ENCODE measurements at regions not wholly inside any gene's neighbourhood (a gene's known extent, or its start where the extent isn't known, plus 50 kb on each side); places are given as distances from the start of the nearest gene placed in this dataset.
A peak's percentile ranks its signal among the peaks of the same experiment; 100 is the strongest.

DNA sequence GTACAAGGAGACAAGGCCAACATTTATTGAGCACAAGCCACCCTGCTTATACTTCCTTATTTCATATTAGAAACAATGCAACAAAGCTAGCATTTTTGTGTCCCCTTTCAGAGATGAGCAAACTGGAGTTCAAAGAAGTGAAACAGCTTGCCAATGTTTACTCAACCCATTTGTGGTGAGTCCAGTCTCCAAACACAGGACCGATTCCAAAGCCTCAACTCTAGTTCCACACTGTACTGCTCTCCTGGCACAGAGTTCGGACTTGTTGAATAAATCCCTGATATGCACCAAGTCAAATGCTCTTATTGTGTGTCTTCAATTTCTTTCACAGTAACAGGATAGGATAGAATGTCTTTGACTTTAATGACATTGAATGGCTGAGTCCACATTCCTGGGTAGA, 604.8 kb upstream of the BRINP1 start:
- DNase-seq = no peak

- DNase-seq = peak; percentile 50
These were observed 599.8 kb upstream of the BRINP1 start for GRCh38 chr9:119968836-119969707.

DNA sequence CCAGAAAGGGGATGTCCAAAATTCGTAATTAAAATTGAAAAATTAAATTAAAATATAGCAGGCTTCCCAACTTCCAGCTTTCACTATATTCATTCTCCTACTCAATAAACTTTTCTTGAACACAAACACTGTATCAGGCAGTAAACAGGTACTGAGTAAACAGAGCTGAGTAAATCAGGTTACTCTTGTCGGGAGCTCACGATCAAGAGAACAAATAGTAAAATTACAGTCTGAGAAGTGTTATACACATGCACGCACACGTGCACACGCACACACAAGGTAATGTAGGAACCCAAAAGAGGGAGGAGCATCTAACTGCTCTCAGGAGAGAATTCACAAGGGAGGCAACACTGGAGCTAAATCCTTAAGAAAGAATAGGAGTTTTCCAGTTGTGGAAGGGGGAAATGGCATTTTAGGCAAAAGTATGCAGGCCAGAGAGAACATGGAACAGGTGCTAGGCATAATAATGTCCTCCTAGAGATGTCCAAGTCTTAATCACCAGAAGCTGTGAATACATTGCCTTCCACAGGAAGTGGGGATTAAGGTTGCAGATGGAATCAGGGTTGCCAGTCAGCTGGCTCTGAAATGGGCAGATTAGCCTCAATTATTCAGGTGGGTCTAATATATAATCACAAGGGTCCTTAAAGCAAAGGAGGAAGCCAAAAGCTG, 598.8 kb upstream of the BRINP1 start:
- no peak for DNase-seq

DNA sequence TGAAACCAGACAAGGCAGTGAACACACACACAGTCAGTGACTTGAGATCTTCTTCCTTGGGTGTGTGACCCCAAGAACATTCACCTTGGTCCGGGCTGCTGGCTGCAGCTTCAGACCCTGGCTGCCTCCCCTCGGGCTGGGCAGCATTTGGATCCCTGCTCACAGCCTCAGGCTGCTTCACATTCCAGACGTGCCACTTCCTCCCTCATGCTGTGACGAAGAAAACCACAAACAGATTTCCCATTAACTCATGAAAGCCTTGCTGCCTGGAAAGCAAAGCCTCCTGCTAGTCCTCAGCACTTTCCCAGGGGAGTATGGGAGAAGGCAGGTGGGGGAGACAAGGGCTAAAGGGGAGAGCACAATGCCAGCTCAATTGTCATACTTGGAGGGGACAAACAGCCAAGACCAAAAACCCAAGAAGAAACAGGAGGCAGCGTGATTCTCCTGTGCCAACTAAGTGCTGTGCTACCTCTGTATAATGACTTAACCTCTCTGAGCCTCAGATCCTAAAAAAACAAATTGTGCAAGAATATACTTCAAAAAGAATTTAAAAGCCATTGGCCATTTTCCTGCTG, 594.6 kb upstream of the BRINP1 start:
- DNase-seq = no peak

DNA sequence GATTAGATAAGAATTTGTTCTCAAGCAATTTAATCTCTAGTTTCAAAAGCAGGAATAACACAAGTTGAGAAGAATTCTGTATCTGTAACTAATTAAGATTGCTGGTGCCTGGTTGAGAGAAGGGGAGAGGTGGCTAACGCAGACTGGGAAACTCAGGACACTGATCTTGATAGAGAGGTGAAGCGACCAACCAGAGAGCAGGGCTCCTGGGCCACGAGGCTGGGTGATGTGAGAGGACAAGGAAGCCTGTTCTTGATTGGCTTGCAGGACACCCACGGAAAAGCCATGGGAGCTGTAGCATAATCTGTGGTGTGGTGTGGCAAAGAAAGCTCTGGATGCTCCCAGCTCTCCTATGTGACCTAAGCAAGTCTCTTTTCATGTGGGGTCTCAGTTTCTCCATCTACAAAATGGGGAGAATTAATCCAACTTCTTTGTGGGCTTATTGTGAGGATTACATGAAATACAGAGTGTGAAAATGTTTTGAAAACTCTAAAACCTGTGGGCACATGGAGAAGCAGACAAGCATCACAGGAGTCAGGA, 594.1 kb upstream of the BRINP1 start:
- DNase-seq = no peak

GRCh38 chr9:119961774-119962424, 592.7 kb upstream of the BRINP1 start:
- DNase-seq = no peak

GRCh38 chr9:119959846-119960545, 590.8 kb upstream of the BRINP1 start:
- no peak for DNase-seq

- DNase-seq = no peak
These were observed 586.9 kb upstream of the BRINP1 start for GRCh38 chr9:119956111-119956510.

GRCh38 chr9:119955276-119955675, 586.0 kb upstream of the BRINP1 start:
- no peak for DNase-seq

GRCh38 chr9:119951591-119951990, 582.4 kb upstream of the BRINP1 start:
- no peak for DNase-seq

DNA sequence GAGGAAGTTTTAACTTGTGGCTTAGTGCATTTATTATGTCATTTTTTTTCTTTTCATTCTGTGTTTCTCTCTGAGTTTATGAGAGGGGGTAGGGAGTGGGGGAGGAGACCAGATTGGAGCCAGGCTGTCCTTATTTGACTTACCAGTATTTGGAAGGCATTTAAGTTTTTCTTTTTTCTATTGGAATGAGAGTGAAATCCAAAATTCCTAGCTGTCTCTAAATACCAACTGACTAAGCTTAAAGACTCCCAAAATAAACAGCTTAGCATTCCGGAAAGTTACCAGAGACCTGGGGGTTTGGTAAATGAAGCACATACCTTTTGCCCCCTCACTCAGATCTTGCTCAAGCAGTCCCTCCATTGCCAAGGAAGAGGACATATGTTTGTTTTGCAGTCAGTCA, 581.9 kb upstream of the BRINP1 start:
- no peak for DNase-seq

- no peak for DNase-seq
These were observed 576.5 kb upstream of the BRINP1 start for GRCh38 chr9:119945686-119946085.

- DNase-seq = no peak
These were observed 571.9 kb upstream of the BRINP1 start for GRCh38 chr9:119941091-119941490.

GRCh38 chr9:119938871-119939270, 569.6 kb upstream of the BRINP1 start:
- peak; percentile 13 for DNase-seq

DNA sequence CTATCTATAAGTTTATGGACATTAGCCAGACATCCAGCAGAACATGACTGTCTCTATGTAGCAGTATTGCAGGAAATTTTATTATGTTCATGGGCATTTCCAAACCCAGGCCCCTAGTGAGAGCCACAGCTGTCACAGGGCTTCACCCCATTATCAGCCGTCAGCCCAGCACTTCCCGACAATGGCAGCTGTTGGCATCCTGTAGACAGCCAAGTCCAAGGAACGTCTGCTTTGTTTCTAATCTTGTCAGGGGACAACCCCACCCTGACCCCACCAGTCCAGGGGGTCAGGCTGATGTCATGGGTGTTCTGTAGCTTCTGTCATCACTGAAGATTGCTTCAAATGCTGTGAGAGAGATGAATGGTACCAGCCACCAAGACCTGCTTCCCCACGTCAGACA, 565.3 kb upstream of the BRINP1 start:
- no peak for DNase-seq

GRCh38 chr9:119933191-119933590, 564.0 kb upstream of the BRINP1 start:
- DNase-seq = no peak

GRCh38 chr9:119924736-119925135, 555.5 kb upstream of the BRINP1 start:
- DNase-seq = no peak

DNA sequence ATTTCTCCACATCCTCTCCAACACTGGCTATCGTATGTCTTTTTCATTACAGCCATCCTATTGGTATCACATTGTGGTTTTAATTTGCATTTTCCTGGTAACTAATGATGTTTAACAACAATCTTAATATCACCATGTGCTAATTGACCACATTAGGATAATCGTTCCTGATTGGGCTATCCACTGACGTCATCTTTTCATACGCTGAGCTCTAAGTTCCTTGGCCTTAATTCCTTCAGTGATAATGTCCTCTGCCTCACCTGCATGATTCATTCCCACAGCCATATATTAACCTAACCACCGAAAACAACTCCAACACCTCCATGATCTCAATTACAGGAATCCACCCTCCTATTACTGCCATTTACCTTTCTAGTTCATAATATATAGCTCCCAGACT, 547.9 kb upstream of the BRINP1 start:
- no peak for DNase-seq

DNA sequence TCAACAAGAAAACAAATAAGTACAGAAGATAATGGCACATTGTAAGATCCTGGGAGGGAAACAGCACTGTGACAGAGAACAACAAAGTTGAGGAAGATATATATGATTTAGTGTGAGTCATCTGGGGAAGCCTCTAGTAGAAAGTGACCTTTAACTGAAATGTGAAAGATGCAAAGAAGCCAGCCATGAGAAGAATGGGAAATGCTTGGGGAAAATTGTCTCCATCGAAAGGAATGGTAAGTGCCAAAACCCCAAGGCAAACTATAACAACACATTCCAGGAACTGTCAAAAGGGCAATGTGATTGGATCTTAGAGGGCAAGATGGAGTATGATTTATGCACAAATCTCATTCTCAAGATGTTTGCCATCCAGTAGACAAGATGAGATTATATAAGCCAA, 537.8 kb upstream of the BRINP1 start:
- DNase-seq = no peak

GRCh38 chr9:119905724-119906123, 536.5 kb upstream of the BRINP1 start:
- DNase-seq = no peak

GRCh38 chr9:119903851-119904250, 534.6 kb upstream of the BRINP1 start:
- DNase-seq = no peak

- DNase-seq = peak; percentile 40
These were observed 533.4 kb upstream of the BRINP1 start for GRCh38 chr9:119902611-119903010.

DNA sequence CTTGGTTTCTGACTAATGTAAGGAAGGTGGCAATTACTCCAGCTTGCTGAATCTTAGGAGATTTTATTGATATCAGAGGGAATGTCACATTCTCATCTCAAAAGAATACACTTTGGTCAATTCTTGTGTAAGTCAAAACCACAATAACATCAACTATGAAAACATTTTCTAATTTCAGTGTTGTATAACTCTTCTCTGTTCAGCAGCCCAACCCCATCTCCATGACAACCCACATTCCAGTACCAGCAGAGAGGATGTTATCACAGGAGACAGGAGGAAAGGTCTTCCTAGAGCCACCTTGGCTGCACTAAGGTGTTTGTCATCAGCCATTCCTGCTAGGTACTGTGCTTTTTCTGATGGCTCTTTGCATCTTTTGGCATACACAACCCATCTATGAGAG, 529.1 kb upstream of the BRINP1 start:
- no peak for DNase-seq

All from NCI-H1694 (cell line).